GM19240 (cell line): ENCODE measurements at regions not wholly inside any gene's neighbourhood (a gene's known extent, or its start where the extent isn't known, plus 50 kb on each side); places are given as distances from the start of the nearest gene placed in this dataset.

Experiments used
- DNase-seq: peaks from one replicate; pipeline ENCODE4 v3.0.0; 2011; ENCODE audit warnings: low spot score; ENCODE audit not compliant: insufficient read length

- no peak for DNase-seq
Measured at GRCh38 chr7:130990178-130990832, 256.3 kb upstream of the KLF14 start.

GRCh38 chr7:130993671-130994365 is 259.8 kb upstream of the KLF14 start:
- no peak for DNase-seq

- no peak for DNase-seq
Measured at GRCh38 chr7:130994378-130995115, 260.5 kb upstream of the KLF14 start.

- DNase-seq, result no peak
Measured at GRCh38 chr7:130995252-130996081, 261.5 kb upstream of the KLF14 start.

GRCh38 chr7:130996205-130996832 is 262.3 kb upstream of the KLF14 start:
- no peak for DNase-seq

GRCh38 chr7:130996833-130997231 is 262.8 kb upstream of the KLF14 start:
- DNase-seq, result no peak

- DNase-seq, result no peak
Measured at GRCh38 chr7:130998993-130999602, 265.1 kb upstream of the KLF14 start.

- no peak for DNase-seq
Measured at GRCh38 chr7:130999926-131000325, 265.9 kb upstream of the KLF14 start.

GRCh38 chr7:131000389-131000788 is 266.4 kb upstream of the KLF14 start:
- no peak for DNase-seq

- no peak for DNase-seq
Measured at GRCh38 chr7:131000873-131001272, 266.9 kb upstream of the KLF14 start.

- DNase-seq, result no peak
Measured at GRCh38 chr7:131002600-131002999, 268.6 kb upstream of the KLF14 start.

- DNase-seq, result no peak
Measured at GRCh38 chr7:131003634-131004033, 269.6 kb upstream of the KLF14 start.

GRCh38 chr7:131004371-131004770 is 270.4 kb upstream of the KLF14 start:
- no peak for DNase-seq

- no peak for DNase-seq
Measured at GRCh38 chr7:131007439-131008330, 273.7 kb upstream of the KLF14 start.

GRCh38 chr7:131008840-131009711 is 275.1 kb upstream of the KLF14 start:
- DNase-seq, result no peak

- DNase-seq, result no peak
Measured at GRCh38 chr7:131010029-131010716, 276.2 kb upstream of the KLF14 start.

GRCh38 chr7:131010717-131011431 is 276.9 kb upstream of the KLF14 start:
- DNase-seq, result no peak

- DNase-seq, result no peak
Measured at GRCh38 chr7:131011432-131011742, 277.4 kb upstream of the KLF14 start.
